ENCODE measurements at regions not wholly inside any gene's neighbourhood (a gene's known extent, or its start where the extent isn't known, plus 50 kb on each side); places are given as distances from the start of the nearest gene placed in this dataset.
"Not testable (repeated sequence)": the region's sequence is repeated elsewhere in the genome, so short reads cannot be mapped to it uniquely, and the experiment has no call there.

DNA sequence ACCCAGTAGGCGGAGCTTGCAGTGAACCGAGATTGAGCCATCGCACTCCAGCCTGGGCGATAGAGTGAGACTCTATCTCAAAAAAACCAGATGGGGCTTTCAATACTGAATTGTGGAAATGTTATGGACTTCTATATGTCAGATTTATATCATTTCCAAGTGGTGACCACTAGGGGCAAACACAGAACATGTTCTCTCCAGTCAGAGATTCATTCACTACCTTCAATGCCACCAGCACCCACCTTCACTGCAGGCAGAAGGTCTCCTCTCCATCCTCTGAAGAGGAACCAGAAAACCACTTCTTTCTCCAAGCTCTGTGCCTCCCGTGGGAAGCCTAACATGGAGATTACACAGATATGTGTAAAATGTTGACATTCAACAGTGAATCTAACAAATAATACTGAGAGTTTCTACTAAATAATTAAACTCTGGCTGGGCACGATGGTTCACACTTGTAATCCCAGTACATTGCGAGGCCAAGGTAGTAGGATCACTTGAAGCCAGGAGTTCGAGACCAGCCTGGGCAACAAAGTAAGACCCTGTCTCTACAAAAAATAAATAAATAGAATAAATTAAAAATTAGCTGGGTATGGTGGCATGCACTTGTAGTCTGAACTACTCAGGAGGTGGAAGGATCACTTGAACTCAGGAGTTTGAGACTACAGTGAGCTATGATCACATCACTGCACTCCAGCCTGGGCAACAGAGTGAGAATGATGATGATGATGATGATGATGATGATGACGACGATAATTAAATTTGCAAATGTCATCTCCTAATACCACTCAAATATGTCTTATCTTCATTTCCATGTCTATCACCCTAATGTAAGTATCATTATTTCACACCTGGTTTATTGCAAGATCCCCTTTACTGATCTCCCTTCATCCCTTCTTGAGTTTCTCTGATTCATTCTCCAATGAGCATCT, 151.1 kb downstream of the ZNF281 start:
- H3K4me1 ChIP-seq = no peaks in the 10 kb centered on the region
- no peaks in the 10 kb centered on the region for H3K9me3 ChIP-seq
- no peak for DNase-seq
- H3K27ac ChIP-seq = no peak overlapping the region
- H3K27me3 ChIP-seq = no peaks in the 10 kb centered on the region
- TF ChIP-seq, protein P1, sequence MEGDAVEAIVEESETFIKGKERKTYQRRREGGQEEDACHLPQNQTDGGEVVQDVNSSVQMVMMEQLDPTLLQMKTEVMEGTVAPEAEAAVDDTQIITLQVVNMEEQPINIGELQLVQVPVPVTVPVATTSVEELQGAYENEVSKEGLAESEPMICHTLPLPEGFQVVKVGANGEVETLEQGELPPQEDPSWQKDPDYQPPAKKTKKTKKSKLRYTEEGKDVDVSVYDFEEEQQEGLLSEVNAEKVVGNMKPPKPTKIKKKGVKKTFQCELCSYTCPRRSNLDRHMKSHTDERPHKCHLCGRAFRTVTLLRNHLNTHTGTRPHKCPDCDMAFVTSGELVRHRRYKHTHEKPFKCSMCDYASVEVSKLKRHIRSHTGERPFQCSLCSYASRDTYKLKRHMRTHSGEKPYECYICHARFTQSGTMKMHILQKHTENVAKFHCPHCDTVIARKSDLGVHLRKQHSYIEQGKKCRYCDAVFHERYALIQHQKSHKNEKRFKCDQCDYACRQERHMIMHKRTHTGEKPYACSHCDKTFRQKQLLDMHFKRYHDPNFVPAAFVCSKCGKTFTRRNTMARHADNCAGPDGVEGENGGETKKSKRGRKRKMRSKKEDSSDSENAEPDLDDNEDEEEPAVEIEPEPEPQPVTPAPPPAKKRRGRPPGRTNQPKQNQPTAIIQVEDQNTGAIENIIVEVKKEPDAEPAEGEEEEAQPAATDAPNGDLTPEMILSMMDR (IDR thresholded peaks at IDR 0.05) = peak in 5 of 6 experiments; percentile 22 to 51 (median 42)
- TF ChIP-seq POLR2A (IDR thresholded peaks at IDR 0.05) = no peak
- no peaks in the 10 kb centered on the region for H3K36me3 ChIP-seq
- no peak overlapping the region for H3K4me3 ChIP-seq

DNA sequence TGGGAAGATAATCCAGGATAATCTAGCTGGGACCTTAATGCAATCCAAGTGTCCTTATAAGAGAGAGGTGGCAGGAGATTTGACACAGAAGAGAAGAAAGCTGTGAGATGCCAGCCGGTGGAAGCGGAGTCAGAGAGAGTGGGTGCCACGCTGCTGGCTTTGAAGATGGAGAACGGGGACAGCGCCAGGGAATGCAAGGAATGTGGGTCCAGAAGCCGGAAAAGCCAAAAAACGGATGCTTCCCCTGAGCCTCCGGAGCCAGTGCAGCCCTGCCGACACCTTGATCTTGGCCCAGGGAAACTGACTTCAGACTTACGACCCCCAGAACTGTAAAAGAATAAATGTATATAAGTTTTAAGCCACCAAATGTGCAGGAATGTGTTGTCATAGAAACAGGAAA, 152.6 kb downstream of the ZNF281 start:
- Histone ChIP-seq H3K9me3 (no peaks in the 10 kb centered on the region), H3K4me3 (no peak overlapping the region), H3K36me3 (no peaks in the 10 kb centered on the region), H3K4me1 (no peaks in the 10 kb centered on the region), H3K27me3 (no peaks in the 10 kb centered on the region), H3K27ac (no peak overlapping the region)
- no peak for DNase-seq
- TF ChIP-seq, protein P1 (IDR thresholded peaks at IDR 0.05) = no peak
- TF ChIP-seq POLR2A (IDR thresholded peaks at IDR 0.05) = no peak

DNA sequence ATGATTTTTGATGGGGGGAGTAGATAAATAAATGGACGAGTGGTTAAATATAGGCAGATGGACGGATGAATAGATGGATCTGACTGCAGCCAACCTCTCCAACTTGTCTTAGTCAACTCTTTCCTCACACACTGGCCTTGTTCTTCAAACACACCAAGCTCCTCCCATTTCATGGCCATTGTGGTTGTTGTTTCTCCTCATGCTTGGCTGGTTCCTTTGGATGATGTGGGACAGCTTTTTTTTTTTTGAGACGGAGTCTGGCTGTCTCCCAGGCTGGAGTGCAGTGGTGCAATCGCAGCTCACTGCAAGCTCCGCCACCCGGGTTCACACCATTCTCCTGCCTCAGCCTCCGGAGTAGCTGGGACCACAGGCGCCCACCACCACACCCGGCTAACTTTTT, 155.2 kb downstream of the ZNF281 start:
- not testable (repeated sequence) for H3K36me3 ChIP-seq, H3K27me3 ChIP-seq, H3K9me3 ChIP-seq, H3K27ac ChIP-seq, DNase-seq, H3K4me1 ChIP-seq, H3K4me3 ChIP-seq

DNA sequence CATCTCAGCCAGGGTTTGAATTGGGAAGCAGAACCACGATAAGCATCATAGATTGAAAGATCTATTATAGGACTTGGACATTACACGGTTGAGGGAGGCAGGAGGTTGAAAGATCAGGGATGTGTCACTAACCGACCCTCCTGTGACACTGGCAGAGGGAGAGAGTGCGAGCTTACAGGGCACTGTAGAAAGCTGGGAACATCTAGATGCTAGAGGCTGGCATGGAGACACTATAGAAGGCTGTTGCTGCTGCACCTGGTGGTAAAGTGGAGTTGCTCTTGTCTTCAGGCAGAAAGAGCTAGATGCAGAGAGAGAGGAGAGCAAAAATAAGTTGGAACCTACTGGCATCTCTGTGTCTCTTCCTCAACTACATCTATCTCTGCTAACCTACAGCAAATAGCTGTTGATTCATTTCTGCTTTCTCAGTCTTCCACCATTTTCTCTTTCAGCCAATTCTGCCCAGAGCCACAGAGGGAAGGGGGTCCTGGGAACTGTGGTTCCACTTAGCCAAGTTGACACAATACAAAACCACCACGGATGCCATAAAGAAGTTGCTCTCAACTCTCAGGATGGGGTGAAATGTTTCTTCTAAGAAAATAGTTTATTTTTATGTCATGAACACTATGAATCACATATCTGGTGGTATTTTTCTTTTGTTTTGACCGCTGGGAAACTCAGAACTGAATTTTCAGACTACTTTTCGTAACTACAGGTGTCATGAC, 155.9 kb downstream of the ZNF281 start:
- Histone ChIP-seq H3K36me3 (no peaks in the 10 kb centered on the region), H3K4me3 (no peak overlapping the region), H3K9me3 (no peaks in the 10 kb centered on the region), H3K4me1 (no peaks in the 10 kb centered on the region), H3K27ac (no peak overlapping the region), H3K27me3 (no peaks in the 10 kb centered on the region)
- no peak for DNase-seq
- no peak for TF ChIP-seq POLR2A (IDR thresholded peaks at IDR 0.05)

DNA sequence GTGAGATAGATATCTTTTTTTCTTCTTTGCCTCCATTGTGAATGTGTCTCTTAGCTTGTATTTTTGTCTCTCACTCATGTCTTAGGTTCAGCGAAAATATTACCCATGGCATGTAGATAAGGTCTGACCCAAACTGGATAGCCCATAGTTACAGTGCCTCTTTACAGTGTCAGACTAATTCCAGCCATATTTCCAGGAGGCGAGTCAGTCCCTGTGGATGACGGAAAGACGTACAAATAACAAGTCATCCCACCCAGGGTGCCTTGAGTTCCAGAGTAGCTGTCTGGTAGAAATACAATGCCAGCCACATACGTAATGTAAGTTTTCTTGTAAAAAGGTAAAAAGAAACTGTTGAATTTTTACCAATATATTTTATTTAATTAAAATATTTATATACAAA, 157.3 kb downstream of the ZNF281 start:
- Histone ChIP-seq H3K9me3 (no peaks in the 10 kb centered on the region), H3K4me1 (no peaks in the 10 kb centered on the region), H3K27me3 (no peaks in the 10 kb centered on the region), H3K27ac (no peak overlapping the region), H3K36me3 (no peaks in the 10 kb centered on the region), H3K4me3 (no peak overlapping the region)
- no peak for DNase-seq
- no peak for TF ChIP-seq POLR2A (IDR thresholded peaks at IDR 0.05)
- TF ChIP-seq, protein P1 (IDR thresholded peaks at IDR 0.05) = no peak

DNA sequence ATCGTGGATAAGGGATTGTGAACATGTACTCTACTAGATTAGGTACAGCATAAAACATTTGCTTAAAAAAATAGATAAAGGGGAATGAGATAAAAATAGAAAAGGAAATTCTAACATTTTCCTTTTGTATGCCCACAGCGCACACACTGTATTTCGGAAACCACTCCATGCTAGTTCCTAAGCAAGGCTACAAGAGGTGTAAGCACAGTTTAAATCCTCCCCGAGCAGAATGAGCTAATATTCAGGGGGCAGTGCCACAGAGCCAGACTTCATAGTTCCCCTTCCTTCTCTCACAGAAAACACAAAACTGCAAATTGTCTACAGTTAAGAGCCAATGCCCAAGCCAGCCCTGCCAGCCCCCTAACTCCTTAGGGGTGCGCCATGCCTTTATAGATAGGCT, 159.4 kb downstream of the ZNF281 start:
- Histone ChIP-seq H3K27ac (no peak overlapping the region), H3K4me3 (no peak overlapping the region), H3K27me3 (no peaks in the 10 kb centered on the region), H3K4me1 (no peaks in the 10 kb centered on the region), H3K9me3 (no peaks in the 10 kb centered on the region), H3K36me3 (no peaks in the 10 kb centered on the region)
- TF ChIP-seq POLR2A (IDR thresholded peaks at IDR 0.05) = no peak
- TF ChIP-seq, protein P1 (IDR thresholded peaks at IDR 0.05) = no peak
- DNase-seq = no peak

Data from Peyer's patch (tissue), 4 donors.